Breast epithelium (tissue), 3 donors: ENCODE measurements at regions not wholly inside any gene's neighbourhood (a gene's known extent, or its start where the extent isn't known, plus 50 kb on each side); places are given as distances from the start of the nearest gene placed in this dataset.

Experiments
- CTCF ChIP-seq, 3 donors: fragments of 450-650 bp; IDR thresholded peaks; one replicate each; pipeline ENCODE4 v1.5.1; 2016 to 2017; ENCODE audit warnings: antibody characterized with exemption in 3 of 3, mild to moderate bottlenecking in 3 of 3, moderate library complexity in 3 of 3
- POLR2A ChIP-seq: fragments of 450-650 bp; IDR thresholded peaks from one replicate; pipeline ENCODE4 v1.6.1; 2016; ENCODE audit warnings: antibody characterized with exemption, mild to moderate bottlenecking, moderate library complexity
- POLR2AphosphoS5 ChIP-seq, 3 donors: sonication (generic); formaldehyde crosslinking; IDR thresholded peaks; one replicate each; pipeline ENCODE4 v1.6.1; 2017; ENCODE audit warnings: antibody characterized with exemption in 3 of 3

- TF ChIP-seq CTCF (IDR thresholded peaks at IDR 0.05), result no peak
- no peak for TF ChIP-seq POLR2A
- TF ChIP-seq POLR2AphosphoS5 (IDR thresholded peaks at IDR 0.05), result no peak
These were observed 334.0 kb upstream of the NUDT12 start for GRCh38 chr5:103896593-103896992.
